Loucy (cell line): ENCODE measurements at regions not wholly inside any gene's neighbourhood (a gene's known extent, or its start where the extent isn't known, plus 50 kb on each side); places are given as distances from the start of the nearest gene placed in this dataset.

ENCODE experiments used
- EZH2phosphoT487 ChIP-seq: fragments of 200-600 bp; IDR thresholded peaks from 2 replicates; pipeline ENCODE4 v1.6.1; 2018; ENCODE audit warnings: antibody characterized with exemption, mild to moderate bottlenecking, moderate library complexity, borderline replicate concordance
- TF ChIP-seq, protein P1 (sequence below): fragments of 200-600 bp; sonication (generic); conservative IDR thresholded peaks from 2 replicates; pipeline ENCODE4 v1.5.1; 2014; ENCODE audit warnings: mild to moderate bottlenecking, antibody characterized with exemption, low read length

DNA sequence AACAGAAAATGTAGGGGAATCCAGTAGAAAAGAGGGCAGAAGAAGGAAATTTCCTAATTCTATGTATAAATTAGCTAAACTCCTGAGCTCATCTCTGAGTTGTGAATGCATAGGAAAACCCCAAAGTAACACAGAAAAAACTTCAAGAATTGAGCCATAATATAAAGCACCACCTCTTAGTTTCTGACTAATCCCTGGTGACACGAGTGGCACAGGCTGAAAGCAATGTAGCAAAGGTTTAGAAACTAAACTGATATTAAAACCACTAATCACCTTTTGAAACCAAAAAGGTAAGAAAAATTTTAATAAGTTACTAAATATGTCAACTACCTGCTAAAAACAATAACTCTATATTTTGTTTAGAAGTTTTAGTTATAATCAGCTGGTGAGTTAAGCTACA is 255.6 kb upstream of the NECTIN3 start:
- TF ChIP-seq, protein P1, sequence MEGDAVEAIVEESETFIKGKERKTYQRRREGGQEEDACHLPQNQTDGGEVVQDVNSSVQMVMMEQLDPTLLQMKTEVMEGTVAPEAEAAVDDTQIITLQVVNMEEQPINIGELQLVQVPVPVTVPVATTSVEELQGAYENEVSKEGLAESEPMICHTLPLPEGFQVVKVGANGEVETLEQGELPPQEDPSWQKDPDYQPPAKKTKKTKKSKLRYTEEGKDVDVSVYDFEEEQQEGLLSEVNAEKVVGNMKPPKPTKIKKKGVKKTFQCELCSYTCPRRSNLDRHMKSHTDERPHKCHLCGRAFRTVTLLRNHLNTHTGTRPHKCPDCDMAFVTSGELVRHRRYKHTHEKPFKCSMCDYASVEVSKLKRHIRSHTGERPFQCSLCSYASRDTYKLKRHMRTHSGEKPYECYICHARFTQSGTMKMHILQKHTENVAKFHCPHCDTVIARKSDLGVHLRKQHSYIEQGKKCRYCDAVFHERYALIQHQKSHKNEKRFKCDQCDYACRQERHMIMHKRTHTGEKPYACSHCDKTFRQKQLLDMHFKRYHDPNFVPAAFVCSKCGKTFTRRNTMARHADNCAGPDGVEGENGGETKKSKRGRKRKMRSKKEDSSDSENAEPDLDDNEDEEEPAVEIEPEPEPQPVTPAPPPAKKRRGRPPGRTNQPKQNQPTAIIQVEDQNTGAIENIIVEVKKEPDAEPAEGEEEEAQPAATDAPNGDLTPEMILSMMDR: no peak
- no peak for TF ChIP-seq EZH2phosphoT487
